Urinary bladder (tissue), 3 donors: ENCODE measurements at regions not wholly inside any gene's neighbourhood (a gene's known extent, or its start where the extent isn't known, plus 50 kb on each side); places are given as distances from the start of the nearest gene placed in this dataset.

ENCODE experiments used
- DNase-seq: peaks from one replicate; pipeline ENCODE4 v3.0.0-alpha.2; 2015; ENCODE audit errors: extremely low spot score
- H3K27ac ChIP-seq: one replicate; pipeline ENCODE4 v1.5.1; 2013; ENCODE audit warnings: low read depth, mild to moderate bottlenecking, moderate library complexity
- H3K36me3 ChIP-seq: one replicate; pipeline ENCODE4 v1.6.1; 2013; ENCODE audit warnings: mild to moderate bottlenecking, moderate library complexity; ENCODE audit not compliant: insufficient read depth
- H3K4me1 ChIP-seq: one replicate; pipeline ENCODE4 v1.6.1; 2013; ENCODE audit warnings: mild to moderate bottlenecking, moderate library complexity; ENCODE audit not compliant: insufficient read depth
- H3K4me3 ChIP-seq: one replicate; pipeline ENCODE4 v1.5.1; 2013; ENCODE audit warnings: low read depth, low read length
- WGBS: extraction: QIAGEN DNeasy Blood & Tissue Kit; methylation state at CpG from one replicate; pipeline ENCODE4 v1.1.7; 2013; 5-methylcytosine and 5-hydroxymethylcytosine counted together
- donor health status: healthy with polysubstance abuse.
- donor health status: healthy.

- no peaks in the 10 kb centered on the region for H3K4me1 ChIP-seq
- no peak overlapping the region for H3K27ac ChIP-seq
- no peak overlapping the region for H3K4me3 ChIP-seq
- no peaks in the 10 kb centered on the region for H3K36me3 ChIP-seq
- DNase-seq, result no peak
- WGBS, result 59% methylated on average over 2 of the region's 2 CpGs
Measured at GRCh38 chr2:181778621-181779201, 98.4 kb upstream of the NEUROD1 start.

GRCh38 chr2:181779288-181780021, 99.1 kb upstream of the NEUROD1 start:
- Histone ChIP-seq H3K36me3 (no peaks in the 10 kb centered on the region), H3K4me1 (no peaks in the 10 kb centered on the region), H3K27ac (no peak overlapping the region), H3K4me3 (no peak overlapping the region)
- DNase-seq, result no peak
- 64% methylated on average over 2 of the region's 2 CpGs for WGBS

GRCh38 chr2:181780047-181780651, 99.8 kb upstream of the NEUROD1 start:
- Histone ChIP-seq H3K4me1 (no peaks in the 10 kb centered on the region), H3K27ac (no peak overlapping the region), H3K36me3 (no peaks in the 10 kb centered on the region), H3K4me3 (no peak overlapping the region)
- 59% methylated on average over 1 of the region's 1 CpG for WGBS
- DNase-seq, result no peak

GRCh38 chr2:181780657-181781056, 100.3 kb upstream of the NEUROD1 start:
- no peak overlapping the region for H3K4me3 ChIP-seq

GRCh38 chr2:181781078-181781786, 100.9 kb upstream of the NEUROD1 start:
- Histone ChIP-seq H3K4me3 (no peak overlapping the region), H3K36me3 (no peaks in the 10 kb centered on the region), H3K27ac (no peak overlapping the region), H3K4me1 (no peaks in the 10 kb centered on the region)
- DNase-seq, result no peak

More at GRCh38 chr2:181780657-181781056, 100.3 kb upstream of the NEUROD1 start:
- no peak for DNase-seq
- no peaks in the 10 kb centered on the region for H3K4me1 ChIP-seq
- H3K36me3 ChIP-seq, result no peaks in the 10 kb centered on the region
- H3K27ac ChIP-seq, result no peak overlapping the region

GRCh38 chr2:181782660-181783059, 102.3 kb upstream of the NEUROD1 start:
- H3K4me1 ChIP-seq, result no peaks in the 10 kb centered on the region
- H3K4me3 ChIP-seq, result no peak overlapping the region
- H3K27ac ChIP-seq, result no peak overlapping the region
- no peak for DNase-seq
- no peaks in the 10 kb centered on the region for H3K36me3 ChIP-seq

- Histone ChIP-seq H3K4me1 (no peaks in the 10 kb centered on the region), H3K4me3 (no peak overlapping the region), H3K36me3 (no peaks in the 10 kb centered on the region), H3K27ac (no peak overlapping the region)
- 54% methylated on average over 3 of the region's 3 CpGs for WGBS
- DNase-seq, result no peak
Measured at GRCh38 chr2:181784556-181784955, 104.2 kb upstream of the NEUROD1 start.

GRCh38 chr2:181785691-181786344, 105.5 kb upstream of the NEUROD1 start:
- no peaks in the 10 kb centered on the region for H3K4me1 ChIP-seq
- no peak overlapping the region for H3K4me3 ChIP-seq
- H3K27ac ChIP-seq, result no peak overlapping the region
- no peak for DNase-seq
- 48% methylated on average over 2 of the region's 2 CpGs for WGBS
- H3K36me3 ChIP-seq, result no peaks in the 10 kb centered on the region

GRCh38 chr2:181786371-181787228, 104.9 kb upstream of the ITPRID2 start:
- H3K36me3 ChIP-seq, result no peaks in the 10 kb centered on the region
- H3K27ac ChIP-seq, result no peak overlapping the region
- WGBS, result 94% methylated on average over 4 of the region's 4 CpGs

GRCh38 chr2:181787310-181788048, 104.1 kb upstream of the ITPRID2 start:
- H3K4me3 ChIP-seq, result no peak overlapping the region
- DNase-seq, result no peak
- 83% methylated on average over 3 of the region's 3 CpGs for WGBS
- no peaks in the 10 kb centered on the region for H3K4me1 ChIP-seq
- H3K27ac ChIP-seq, result no peak overlapping the region
- H3K36me3 ChIP-seq, result no peaks in the 10 kb centered on the region

More at GRCh38 chr2:181786371-181787228, 104.9 kb upstream of the ITPRID2 start:
- no peak for DNase-seq
- Histone ChIP-seq H3K4me1 (no peaks in the 10 kb centered on the region), H3K4me3 (no peak overlapping the region)

GRCh38 chr2:181788897-181789555, 102.5 kb upstream of the ITPRID2 start:
- no peak overlapping the region for H3K27ac ChIP-seq

More at GRCh38 chr2:181788897-181789555, 102.5 kb upstream of the ITPRID2 start:
- Histone ChIP-seq H3K4me3 (no peak overlapping the region), H3K4me1 (no peaks in the 10 kb centered on the region), H3K36me3 (no peaks in the 10 kb centered on the region)
- 95% methylated on average over 3 of the region's 3 CpGs for WGBS
- DNase-seq, result no peak
